ENCODE measurements at regions not wholly inside any gene's neighbourhood (a gene's known extent, or its start where the extent isn't known, plus 50 kb on each side); places are given as distances from the start of the nearest gene placed in this dataset.

DNA sequence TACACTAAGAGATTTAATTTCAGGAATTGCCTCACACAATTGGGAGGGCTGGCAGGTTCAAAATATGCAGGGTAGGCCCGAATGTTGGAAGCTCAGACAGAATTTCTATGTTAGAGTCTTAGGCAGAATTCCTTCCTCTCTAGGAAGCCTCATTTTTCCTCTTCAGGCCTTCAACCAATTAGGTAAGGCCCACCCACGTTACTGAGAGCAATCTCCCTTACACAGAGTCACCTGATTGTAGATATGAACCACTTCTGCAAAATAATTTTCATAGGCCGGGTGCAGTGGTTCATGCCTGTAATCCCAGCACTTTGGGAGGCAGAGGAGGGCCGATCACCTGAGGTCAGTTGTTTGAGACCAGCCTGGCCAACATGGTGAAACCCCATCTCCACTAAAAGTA is 50.2 kb upstream of the HIVEP1 start:
- TF ChIP-seq, protein P1, sequence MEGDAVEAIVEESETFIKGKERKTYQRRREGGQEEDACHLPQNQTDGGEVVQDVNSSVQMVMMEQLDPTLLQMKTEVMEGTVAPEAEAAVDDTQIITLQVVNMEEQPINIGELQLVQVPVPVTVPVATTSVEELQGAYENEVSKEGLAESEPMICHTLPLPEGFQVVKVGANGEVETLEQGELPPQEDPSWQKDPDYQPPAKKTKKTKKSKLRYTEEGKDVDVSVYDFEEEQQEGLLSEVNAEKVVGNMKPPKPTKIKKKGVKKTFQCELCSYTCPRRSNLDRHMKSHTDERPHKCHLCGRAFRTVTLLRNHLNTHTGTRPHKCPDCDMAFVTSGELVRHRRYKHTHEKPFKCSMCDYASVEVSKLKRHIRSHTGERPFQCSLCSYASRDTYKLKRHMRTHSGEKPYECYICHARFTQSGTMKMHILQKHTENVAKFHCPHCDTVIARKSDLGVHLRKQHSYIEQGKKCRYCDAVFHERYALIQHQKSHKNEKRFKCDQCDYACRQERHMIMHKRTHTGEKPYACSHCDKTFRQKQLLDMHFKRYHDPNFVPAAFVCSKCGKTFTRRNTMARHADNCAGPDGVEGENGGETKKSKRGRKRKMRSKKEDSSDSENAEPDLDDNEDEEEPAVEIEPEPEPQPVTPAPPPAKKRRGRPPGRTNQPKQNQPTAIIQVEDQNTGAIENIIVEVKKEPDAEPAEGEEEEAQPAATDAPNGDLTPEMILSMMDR (IDR thresholded peaks at IDR 0.05) = no peak
- no peak for DNase-seq (ENCODE audit: low spot score)
- ATAC-seq (ENCODE audit: low FRiP score) = no peak

DNA sequence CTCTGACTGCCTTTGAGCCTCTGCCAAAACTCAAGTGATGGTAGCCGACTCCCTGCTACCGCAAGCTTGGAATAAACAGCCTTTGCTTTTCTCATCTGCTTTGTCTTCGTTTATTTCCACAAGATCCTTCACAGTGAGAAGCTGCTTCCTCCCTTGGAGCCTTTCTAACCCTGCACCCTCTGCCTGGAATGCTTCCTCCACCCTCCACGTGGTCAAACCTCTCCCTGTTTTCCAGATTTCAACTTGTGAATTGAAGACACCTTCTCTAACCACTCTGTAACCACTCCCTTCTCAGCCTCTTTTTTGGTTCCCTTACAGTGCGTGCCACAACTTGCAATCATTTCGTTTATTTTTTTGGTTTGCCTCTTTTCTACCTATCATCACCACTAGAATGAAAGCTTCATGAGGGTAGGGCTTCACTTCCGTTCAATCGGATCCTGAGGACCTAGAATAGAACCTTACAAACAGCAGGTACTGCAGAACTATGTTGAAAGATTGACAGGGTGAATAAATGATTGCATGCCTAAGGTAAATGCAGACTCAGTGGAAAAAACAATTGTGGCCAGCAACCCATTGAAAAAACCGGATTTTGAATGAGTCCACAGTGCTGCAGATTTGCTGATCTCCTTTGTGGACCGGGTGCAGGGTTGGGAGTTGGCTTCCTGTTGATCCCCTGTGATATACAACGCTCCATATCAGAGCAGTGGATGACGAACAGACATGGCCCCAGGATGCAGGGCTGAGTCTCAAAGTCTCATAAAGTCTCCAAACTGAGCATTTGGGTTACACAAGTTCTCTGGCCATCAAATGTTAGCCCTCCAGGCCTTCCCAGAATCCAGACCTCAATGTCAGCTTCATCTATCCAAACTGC is 51.0 kb upstream of the HIVEP1 start:
- no peak for ATAC-seq (ENCODE audit: low FRiP score)
- DNase-seq (ENCODE audit: low spot score) = no peak
- TF ChIP-seq, protein P1 (IDR thresholded peaks at IDR 0.05) = no peak

DNA sequence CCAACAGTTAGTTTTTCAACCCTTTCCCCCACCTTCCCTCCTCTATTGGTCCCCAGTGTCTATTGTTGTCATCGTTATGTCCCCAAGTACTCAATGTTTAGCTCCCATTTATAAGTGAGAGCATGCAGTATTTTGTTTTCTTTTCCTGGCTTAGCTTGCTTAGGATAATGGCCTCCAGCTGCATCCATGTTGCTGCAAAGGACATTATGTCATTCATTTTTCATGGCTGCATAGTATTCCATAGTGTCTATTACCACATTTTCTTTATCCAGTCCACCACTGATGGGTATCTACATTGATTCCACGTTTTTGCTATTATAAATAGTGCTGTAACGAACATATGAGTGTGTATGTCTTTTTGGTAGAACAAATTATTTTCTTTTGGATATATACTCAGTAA is 55.3 kb upstream of the HIVEP1 start:
- DNase-seq (ENCODE audit: low spot score) (no peak), ATAC-seq (ENCODE audit: low FRiP score) (no peak)
- TF ChIP-seq, protein P1 (IDR thresholded peaks at IDR 0.05) = no peak

DNA sequence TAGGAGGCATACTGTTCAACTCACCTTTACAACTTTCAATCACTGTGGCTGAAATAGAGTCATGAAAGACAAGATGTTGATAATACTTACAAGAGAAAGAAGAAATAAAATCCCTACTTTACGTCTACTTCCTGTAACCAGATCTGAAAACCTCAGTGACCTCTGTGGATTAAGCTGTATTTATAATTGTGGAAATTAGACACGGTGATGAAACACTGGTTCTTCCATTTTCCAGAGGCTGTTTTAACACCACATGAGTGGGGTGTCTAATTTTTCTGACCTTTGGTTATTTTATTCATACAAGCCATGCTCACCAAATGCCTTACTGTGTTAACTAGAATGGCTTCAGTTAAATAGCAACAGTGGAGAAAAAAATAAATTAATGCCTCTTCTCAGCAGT is 58.5 kb upstream of the HIVEP1 start:
- TF ChIP-seq, protein P1 (IDR thresholded peaks at IDR 0.05) = no peak
- ATAC-seq (ENCODE audit: low FRiP score) (no peak), DNase-seq (ENCODE audit: low spot score) (no peak)

DNA sequence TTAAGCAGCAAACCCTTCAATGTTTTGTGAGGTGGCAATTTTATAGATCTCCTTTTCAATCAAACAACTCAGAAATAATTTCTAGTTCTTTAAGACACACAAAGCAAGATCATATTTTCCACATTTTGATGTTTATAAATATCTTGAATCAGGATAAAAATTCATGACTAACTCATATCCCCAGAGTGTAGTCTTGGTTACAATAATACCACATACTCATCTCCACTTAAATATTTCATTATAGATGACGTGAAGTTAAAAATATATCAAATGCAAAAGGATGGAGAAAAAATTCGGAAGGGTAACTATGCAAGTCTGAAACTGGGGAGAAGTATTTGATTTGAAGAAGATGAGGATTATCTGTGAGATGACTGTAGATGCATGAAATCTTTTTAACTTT is 59.8 kb upstream of the HIVEP1 start:
- DNase-seq (ENCODE audit: low spot score) (no peak), ATAC-seq (ENCODE audit: low FRiP score) (no peak)
- TF ChIP-seq, protein P1 (IDR thresholded peaks at IDR 0.05) = no peak

GRCh38 chr6:11951868-11952267 is 60.2 kb upstream of the HIVEP1 start:
- no peak for DNase-seq (ENCODE audit: low spot score)
- ATAC-seq (ENCODE audit: low FRiP score) = no peak
- TF ChIP-seq, protein P1 (IDR thresholded peaks at IDR 0.05) = no peak

GRCh38 chr6:11950109-11950508 is 62.0 kb upstream of the HIVEP1 start:
- ATAC-seq (ENCODE audit: low FRiP score) = no peak
- no peak for DNase-seq (ENCODE audit: low spot score)
- TF ChIP-seq, protein P1 (IDR thresholded peaks at IDR 0.05) = no peak

All from omental fat pad (tissue), 3 donors.